ENCODE measurements at regions not wholly inside any gene's neighbourhood (a gene's known extent, or its start where the extent isn't known, plus 50 kb on each side); places are given as distances from the start of the nearest gene placed in this dataset.
"Not testable (repeated sequence)": the region's sequence is repeated elsewhere in the genome, so short reads cannot be mapped to it uniquely, and the experiment has no call there.

DNA sequence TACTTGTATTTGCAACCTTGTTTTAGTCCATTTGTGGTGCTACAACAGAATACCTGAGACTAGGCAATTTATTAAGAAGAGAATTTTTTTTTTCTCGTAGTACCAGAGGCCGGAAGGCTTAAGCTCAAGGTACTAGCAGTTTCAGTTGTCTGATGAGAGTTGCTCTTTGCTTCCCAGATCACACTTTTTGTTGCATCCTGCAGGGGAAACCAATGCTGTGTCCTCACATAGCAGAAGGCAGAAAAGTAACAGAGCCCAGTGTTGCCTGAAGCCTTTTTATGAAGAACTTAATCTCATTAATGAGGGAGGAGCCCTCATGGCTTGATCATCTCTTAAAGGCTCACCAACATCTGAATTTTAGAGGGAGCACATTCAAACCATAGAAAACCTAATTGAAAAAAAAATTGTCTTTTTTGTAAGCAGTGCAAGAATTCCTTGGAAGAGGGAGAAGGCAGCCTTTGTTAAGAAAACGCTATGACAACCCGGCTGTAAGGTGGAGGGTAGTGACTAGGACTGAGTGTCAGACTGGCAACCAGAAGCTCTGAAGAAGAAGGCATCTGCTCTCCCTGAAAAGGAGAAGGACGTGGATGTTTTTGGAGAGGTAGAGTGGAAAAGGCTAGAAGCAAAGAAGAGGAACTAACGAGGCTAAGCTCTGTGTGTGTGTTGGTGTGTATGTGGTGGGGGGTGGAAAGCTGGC, 1245.3 kb downstream of the ROBO2 start:
- H3K27me3 Mint-ChIP-seq: no peaks in the 10 kb centered on the region
- ChIA-PET CTCF (interaction anchor here (0.6 kb wide), 1 partner anchor 332 kb away, joined by 3 read pairs; no protein-coding TSS in a partner anchor), POLR2A (no interaction called here)
- no peak for DNase-seq
- H3K9me3 Mint-ChIP-seq: peaks cover 10% of the 10 kb centered on the region
- no peaks in the 10 kb centered on the region for H3K36me3 Mint-ChIP-seq
- H3K27ac Mint-ChIP-seq: no peak overlapping the region
- H3K4me3 Mint-ChIP-seq: no peak overlapping the region
- H3K4me1 Mint-ChIP-seq (ENCODE audit: low read depth): no peaks in the 10 kb centered on the region
- intact Hi-C loops (cut with micrococcal nuclease): no loop called here

DNA sequence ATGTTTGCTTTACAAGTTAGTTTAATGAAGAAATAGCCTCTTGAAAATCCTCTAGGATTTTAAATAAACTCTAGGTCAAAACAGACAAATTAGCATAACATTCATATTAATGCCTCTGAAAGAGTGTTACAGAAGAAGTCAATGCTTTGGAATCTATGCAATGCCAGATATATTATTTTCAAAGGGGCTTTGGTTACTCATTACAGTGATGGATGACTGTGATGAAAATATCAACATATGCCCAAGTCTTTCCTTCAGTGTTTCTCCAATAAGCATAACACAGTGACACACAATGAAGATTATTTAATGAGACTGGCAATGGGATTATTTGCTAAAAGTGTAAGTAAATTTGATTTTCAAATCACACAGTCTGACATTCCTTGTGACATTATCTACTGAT, 1247.2 kb downstream of the ROBO2 start:
- no peak for DNase-seq
- no peaks in the 10 kb centered on the region for H3K36me3 Mint-ChIP-seq
- H3K4me3 Mint-ChIP-seq: no peak overlapping the region
- H3K4me1 Mint-ChIP-seq (ENCODE audit: low read depth): no peaks in the 10 kb centered on the region
- H3K27me3 Mint-ChIP-seq: no peaks in the 10 kb centered on the region
- peaks cover 10% of the 10 kb centered on the region for H3K9me3 Mint-ChIP-seq
- CTCF ChIA-PET: no interaction called here
- H3K27ac Mint-ChIP-seq: no peak overlapping the region
- POLR2A ChIA-PET: no interaction called here
- intact Hi-C loops (cut with micrococcal nuclease): no loop called here

DNA sequence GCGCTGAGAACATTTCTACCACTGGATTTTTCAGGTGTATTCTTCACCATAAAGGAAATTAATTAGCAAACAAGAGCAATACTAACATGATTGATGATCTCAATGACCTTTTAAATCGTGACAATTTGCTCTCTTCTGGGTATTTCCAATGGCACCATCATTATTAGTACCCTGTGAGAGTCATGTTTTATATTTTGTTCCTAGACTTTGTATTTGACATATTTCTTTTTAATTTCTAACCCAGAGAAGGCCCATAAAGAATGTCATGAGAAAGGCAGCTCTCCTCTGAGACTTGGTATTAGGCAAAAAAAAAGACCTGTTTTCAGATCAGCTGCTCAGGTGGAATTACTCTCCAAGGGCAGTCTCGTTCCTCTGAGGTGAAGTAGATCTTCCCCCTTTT, 1253.4 kb downstream of the ROBO2 start:
- POLR2A ChIA-PET: no interaction called here
- H3K4me1 Mint-ChIP-seq (ENCODE audit: low read depth): no peaks in the 10 kb centered on the region
- no peaks in the 10 kb centered on the region for H3K27me3 Mint-ChIP-seq
- no peak for DNase-seq
- H3K9me3 Mint-ChIP-seq: peaks cover 23% of the 10 kb centered on the region
- H3K27ac Mint-ChIP-seq: no peak overlapping the region
- intact Hi-C loops (cut with micrococcal nuclease): no loop called here
- H3K4me3 Mint-ChIP-seq: no peak overlapping the region
- CTCF ChIA-PET: no interaction called here
- H3K36me3 Mint-ChIP-seq: no peaks in the 10 kb centered on the region

DNA sequence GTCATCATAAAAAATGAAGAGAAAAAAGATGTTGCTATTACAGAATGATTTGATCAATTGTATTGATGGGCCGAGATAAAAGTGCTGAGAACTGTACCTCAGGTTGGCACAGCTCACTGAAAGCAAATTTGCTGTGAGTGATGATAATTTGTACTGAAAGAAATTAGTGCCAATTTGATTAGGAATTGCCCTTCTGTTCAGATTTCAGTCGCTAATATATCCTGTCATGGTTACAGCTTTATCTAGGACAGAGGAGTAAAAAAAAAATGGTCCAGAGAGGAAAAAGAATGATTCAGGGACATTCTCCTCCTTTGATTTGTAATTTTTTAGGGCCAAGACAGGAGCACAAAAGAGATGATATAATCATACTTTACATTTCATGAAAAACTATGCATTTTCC, 1264.2 kb downstream of the ROBO2 start:
- peaks cover 13% of the 10 kb centered on the region for H3K9me3 Mint-ChIP-seq

DNA sequence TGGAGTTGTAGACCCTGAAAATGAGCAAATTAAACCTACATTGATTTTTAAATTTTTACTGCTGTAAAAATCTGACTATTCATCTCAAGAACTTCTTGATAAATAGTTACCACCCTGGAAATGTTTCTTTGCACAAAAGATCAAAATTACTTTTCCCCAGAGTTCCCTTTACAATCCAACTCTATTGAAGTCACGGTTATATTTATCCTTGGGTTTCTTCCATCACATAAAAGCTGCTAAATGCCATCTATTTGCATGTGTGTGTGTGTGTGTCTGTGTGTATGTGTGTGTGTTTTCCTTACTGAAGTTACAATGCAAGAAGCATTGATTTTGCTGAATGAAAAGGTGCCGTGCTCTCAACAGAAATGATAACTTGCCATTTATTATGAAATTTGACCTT, 1273.0 kb downstream of the ROBO2 start:
- H3K4me1 Mint-ChIP-seq (ENCODE audit: low read depth): no peaks in the 10 kb centered on the region
- CTCF ChIA-PET: no interaction called here
- H3K4me3 Mint-ChIP-seq: no peak overlapping the region
- H3K9me3 Mint-ChIP-seq: peaks cover 27% of the 10 kb centered on the region
- H3K36me3 Mint-ChIP-seq: no peaks in the 10 kb centered on the region
- H3K27ac Mint-ChIP-seq: no peak overlapping the region
- intact Hi-C loops (cut with micrococcal nuclease): no loop called here
- H3K27me3 Mint-ChIP-seq: no peaks in the 10 kb centered on the region
- no peak for DNase-seq
- POLR2A ChIA-PET: no interaction called here

More for the DNA sequence above, 1264.2 kb downstream of the ROBO2 start:
- ChIA-PET CTCF (no interaction called here), POLR2A (no interaction called here)
- H3K4me3 Mint-ChIP-seq: no peak overlapping the region
- H3K27ac Mint-ChIP-seq: no peak overlapping the region
- no peaks in the 10 kb centered on the region for H3K27me3 Mint-ChIP-seq
- no peaks in the 10 kb centered on the region for H3K4me1 Mint-ChIP-seq (ENCODE audit: low read depth)
- DNase-seq: no peak
- intact Hi-C loops (cut with micrococcal nuclease): no loop called here
- no peaks in the 10 kb centered on the region for H3K36me3 Mint-ChIP-seq

DNA sequence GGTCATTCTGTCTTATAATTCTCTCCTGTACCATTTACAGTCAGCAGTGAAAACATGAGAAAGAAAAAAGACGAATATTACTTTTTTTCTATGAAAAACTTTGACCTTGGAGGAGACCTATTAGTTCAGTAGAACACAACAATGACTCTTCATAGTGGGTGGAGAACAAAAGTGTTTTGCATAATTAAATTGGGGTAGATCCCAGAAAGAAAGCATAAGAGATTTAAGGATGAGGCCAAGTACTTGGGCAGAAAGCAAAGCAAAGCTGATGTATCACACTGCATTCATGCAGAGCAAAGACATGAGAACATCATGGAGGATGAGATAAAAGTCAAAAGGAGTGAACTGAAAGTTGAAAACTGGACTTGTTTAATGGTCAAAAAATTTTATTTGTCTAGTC, 1273.4 kb downstream of the ROBO2 start:
- no peaks in the 10 kb centered on the region for H3K4me1 Mint-ChIP-seq (ENCODE audit: low read depth)
- H3K36me3 Mint-ChIP-seq: no peaks in the 10 kb centered on the region
- intact Hi-C loops (cut with micrococcal nuclease): no loop called here
- no peak overlapping the region for H3K27ac Mint-ChIP-seq
- H3K27me3 Mint-ChIP-seq: no peaks in the 10 kb centered on the region
- CTCF ChIA-PET: no interaction called here
- POLR2A ChIA-PET: no interaction called here
- no peak overlapping the region for H3K4me3 Mint-ChIP-seq
- no peak for DNase-seq
- H3K9me3 Mint-ChIP-seq: peaks cover 27% of the 10 kb centered on the region

DNA sequence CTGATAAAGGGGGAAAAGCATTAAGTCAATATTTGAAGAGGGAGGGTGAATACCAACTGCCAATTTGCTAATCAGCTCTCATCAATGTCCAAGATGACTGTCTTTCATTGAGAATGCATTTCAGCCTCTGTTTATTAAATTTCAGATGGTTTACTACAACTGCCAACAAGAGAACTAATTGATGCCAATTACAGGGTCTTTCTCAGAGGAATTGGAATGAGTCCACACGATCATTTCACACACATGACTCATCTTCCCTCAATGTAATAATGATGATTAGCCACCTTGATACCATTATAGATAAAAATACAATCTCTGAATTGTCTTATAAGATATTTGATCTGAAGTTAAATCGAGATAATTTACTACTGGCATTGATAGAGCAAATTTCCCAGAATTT, 1274.4 kb downstream of the ROBO2 start:
- Mint-ChIP-seq H3K27ac (no peak overlapping the region), H3K4me1 (ENCODE audit: low read depth) (no peaks in the 10 kb centered on the region), H3K36me3 (no peaks in the 10 kb centered on the region), H3K4me3 (no peak overlapping the region), H3K27me3 (no peaks in the 10 kb centered on the region), H3K9me3 (peaks cover 27% of the 10 kb centered on the region)
- DNase-seq: no peak
- ChIA-PET POLR2A (no interaction called here), CTCF (no interaction called here)
- intact Hi-C loops (cut with micrococcal nuclease): no loop called here

DNA sequence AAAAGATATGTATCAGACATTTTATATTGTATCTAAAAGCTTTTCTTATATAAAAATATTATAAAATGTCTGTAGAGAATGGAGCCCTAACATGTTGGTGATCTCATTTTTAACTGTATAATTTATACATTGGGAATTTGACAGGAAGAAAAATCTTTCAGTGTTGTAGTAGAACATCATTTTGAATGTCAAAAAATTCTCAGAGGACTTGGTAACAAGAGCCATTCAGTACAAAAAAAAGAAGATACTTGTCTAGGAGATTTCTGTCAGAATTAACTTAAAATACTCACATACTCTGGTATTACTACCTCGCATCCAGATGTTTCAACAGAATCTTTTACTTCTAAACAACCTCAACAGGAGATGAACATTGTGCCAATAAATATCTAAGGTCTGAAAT, 1277.9 kb downstream of the ROBO2 start:
- no peak overlapping the region for H3K27ac Mint-ChIP-seq
- no peak for DNase-seq
- ChIA-PET CTCF (no interaction called here), POLR2A (no interaction called here)
- H3K36me3 Mint-ChIP-seq: no peaks in the 10 kb centered on the region
- no peaks in the 10 kb centered on the region for H3K27me3 Mint-ChIP-seq
- H3K4me3 Mint-ChIP-seq: no peak overlapping the region
- H3K4me1 Mint-ChIP-seq (ENCODE audit: low read depth): no peaks in the 10 kb centered on the region
- intact Hi-C loops (cut with micrococcal nuclease): no loop called here
- peaks cover 15% of the 10 kb centered on the region for H3K9me3 Mint-ChIP-seq

DNA sequence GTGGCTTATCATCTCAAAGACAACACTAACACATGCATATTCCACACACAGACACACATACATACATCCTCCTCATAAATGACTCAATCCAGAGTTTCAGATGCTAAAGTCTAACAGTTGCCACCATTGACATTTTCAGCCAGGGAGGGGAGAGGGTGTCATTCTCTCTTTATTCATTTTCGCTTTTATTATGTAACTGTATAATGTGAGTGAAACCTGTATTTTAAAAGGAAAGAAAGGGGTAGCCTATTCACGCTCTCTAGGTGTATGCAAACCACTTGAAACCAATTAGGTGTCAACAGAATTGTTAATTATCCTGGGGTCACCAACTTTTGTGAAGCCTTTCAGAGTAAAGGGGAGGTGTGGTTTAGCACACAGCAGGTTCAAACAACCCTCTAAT, 1282.9 kb downstream of the ROBO2 start:
- Mint-ChIP-seq H3K36me3 (no peaks in the 10 kb centered on the region), H3K27me3 (no peaks in the 10 kb centered on the region), H3K27ac (no peak overlapping the region), H3K9me3 (peaks cover 23% of the 10 kb centered on the region), H3K4me1 (ENCODE audit: low read depth) (no peaks in the 10 kb centered on the region), H3K4me3 (no peak overlapping the region)
- POLR2A ChIA-PET: no interaction called here
- CTCF ChIA-PET: no interaction called here
- no peak for DNase-seq
- intact Hi-C loops (cut with micrococcal nuclease): no loop called here

DNA sequence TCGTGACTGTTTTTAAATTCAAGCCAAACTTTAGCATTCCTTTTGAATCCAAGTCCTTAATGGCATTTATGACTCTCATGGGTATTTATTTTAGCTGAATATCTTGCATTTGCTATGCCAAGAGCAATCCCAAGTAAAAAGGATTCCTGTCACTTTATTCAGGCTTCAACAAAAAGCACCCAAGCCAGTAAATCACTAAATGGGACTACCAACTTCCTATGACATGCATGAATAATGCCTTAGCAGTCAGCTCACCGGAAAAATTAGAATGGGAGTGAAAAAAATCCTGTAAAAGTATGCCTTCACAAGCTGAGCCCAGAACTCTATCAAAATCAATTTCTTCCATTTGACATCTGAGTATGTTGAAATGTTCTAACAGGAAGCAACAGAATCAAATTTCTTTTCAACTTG, 1297.9 kb downstream of the ROBO2 start:
- Mint-ChIP-seq H3K9me3 (peaks cover 4% of the 10 kb centered on the region), H3K27me3 (no peaks in the 10 kb centered on the region), H3K36me3 (no peaks in the 10 kb centered on the region), H3K27ac (no peak overlapping the region), H3K4me1 (ENCODE audit: low read depth) (no peaks in the 10 kb centered on the region), H3K4me3 (no peak overlapping the region)
- POLR2A ChIA-PET: no interaction called here
- no peak for DNase-seq
- intact Hi-C loops (cut with micrococcal nuclease): no loop called here
- CTCF ChIA-PET: no interaction called here

DNA sequence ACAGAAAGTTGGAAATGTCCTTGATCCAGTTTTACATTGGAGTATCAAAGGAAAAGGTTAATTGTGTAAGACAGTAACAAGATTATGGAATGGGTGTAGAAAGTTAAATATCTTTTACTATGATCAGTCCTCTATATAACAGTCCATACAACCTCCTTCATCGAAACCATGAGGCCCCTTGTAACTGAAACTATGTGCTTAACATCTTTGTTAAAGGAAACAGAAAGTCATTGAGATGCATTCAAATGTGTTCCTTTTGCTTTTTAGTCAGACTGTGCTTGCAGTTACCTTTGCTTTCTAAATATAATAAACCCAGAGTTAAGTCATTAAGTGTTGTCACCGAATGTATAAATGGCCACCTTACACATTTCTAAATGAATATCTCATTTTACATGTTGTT, 1298.5 kb downstream of the ROBO2 start:
- H3K27me3 Mint-ChIP-seq: no peaks in the 10 kb centered on the region
- no peaks in the 10 kb centered on the region for H3K36me3 Mint-ChIP-seq
- no peaks in the 10 kb centered on the region for H3K4me1 Mint-ChIP-seq (ENCODE audit: low read depth)
- no peak overlapping the region for H3K4me3 Mint-ChIP-seq
- intact Hi-C loops (cut with micrococcal nuclease): no loop called here
- DNase-seq: no peak
- CTCF ChIA-PET: no interaction called here
- POLR2A ChIA-PET: no interaction called here
- peaks cover 4% of the 10 kb centered on the region for H3K9me3 Mint-ChIP-seq
- no peak overlapping the region for H3K27ac Mint-ChIP-seq

DNA sequence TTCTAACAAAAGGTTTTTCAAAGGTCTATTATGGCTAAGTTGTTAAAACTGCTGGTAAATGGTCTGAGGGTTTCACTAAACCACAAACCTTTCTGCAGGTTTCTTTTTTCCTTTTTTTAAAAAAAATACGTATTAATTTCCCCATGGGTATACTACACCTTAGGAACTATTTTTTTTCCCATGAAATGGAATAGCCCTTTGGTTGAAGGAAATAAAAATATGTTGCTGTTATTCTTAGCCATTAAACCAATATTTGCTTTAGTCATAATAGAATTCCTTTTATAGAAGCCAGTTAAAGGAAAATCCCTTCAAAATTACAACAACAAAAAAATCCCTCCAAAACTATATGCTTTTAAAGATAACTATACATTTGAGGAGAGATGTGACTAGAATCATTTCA, 1303.3 kb downstream of the ROBO2 start:
- no peaks in the 10 kb centered on the region for H3K36me3 Mint-ChIP-seq
- intact Hi-C loops (cut with micrococcal nuclease): no loop called here
- H3K4me1 Mint-ChIP-seq (ENCODE audit: low read depth): no peaks in the 10 kb centered on the region
- H3K27me3 Mint-ChIP-seq: no peaks in the 10 kb centered on the region
- peaks cover 13% of the 10 kb centered on the region for H3K9me3 Mint-ChIP-seq
- no peak overlapping the region for H3K27ac Mint-ChIP-seq
- no peak for DNase-seq
- ChIA-PET POLR2A (no interaction called here), CTCF (no interaction called here)
- no peak overlapping the region for H3K4me3 Mint-ChIP-seq

DNA sequence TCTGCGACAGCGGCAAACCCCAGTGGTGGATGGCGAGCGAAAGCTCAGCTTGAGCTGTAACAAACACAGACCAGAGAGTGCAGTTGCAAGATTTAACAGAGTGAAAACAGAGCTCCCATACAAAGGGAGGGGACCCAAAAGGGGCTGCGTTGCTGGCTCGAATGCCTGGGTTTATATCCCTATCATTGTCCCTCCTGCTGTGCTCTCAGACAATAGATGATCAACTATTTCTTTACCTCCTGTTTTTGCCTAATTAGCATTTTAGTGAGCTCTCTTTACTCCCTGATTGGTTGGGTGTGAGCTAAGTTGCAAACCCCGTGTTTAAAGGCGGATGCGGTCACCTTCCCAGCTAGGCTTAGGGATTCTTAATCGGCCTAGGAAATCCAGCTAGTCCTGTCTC, 1304.4 kb downstream of the ROBO2 start:
- H3K36me3 Mint-ChIP-seq; H3K27me3 Mint-ChIP-seq; H3K4me3 Mint-ChIP-seq; intact Hi-C loops (cut with micrococcal nuclease); POLR2A ChIA-PET; CTCF ChIA-PET; DNase-seq; H3K4me1 Mint-ChIP-seq (ENCODE audit: low read depth); H3K27ac Mint-ChIP-seq: not testable (repeated sequence)
- peaks cover 13% of the 10 kb centered on the region for H3K9me3 Mint-ChIP-seq

DNA sequence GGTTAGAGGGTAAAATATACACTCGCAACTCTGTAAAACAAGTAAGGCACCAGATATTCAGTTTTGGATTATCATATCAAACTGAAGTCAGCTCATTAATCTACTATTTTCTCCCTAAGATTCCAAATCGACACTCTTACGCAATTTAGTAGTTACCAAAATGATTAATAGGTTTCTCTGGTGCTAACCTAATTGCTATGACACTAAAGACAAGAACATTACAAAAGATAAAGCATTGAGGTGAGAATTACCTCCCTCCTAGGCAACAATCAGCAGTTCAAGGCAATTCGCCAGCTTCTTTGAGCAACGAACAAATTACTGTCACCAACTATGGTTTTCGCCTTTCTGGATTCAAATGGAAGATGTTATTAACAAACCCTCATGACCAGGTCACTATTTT, 1305.0 kb downstream of the ROBO2 start:
- Mint-ChIP-seq H3K36me3 (no peaks in the 10 kb centered on the region), H3K4me1 (ENCODE audit: low read depth) (no peaks in the 10 kb centered on the region), H3K4me3 (no peak overlapping the region), H3K27me3 (no peaks in the 10 kb centered on the region), H3K27ac (no peak overlapping the region), H3K9me3 (peaks cover 13% of the 10 kb centered on the region)
- no peak for DNase-seq
- intact Hi-C loops (cut with micrococcal nuclease): no loop called here
- POLR2A ChIA-PET: interaction anchor here (0.6 kb wide), 1 partner anchor 23 kb away, joined by 3 read pairs; no protein-coding TSS in a partner anchor
- CTCF ChIA-PET: no interaction called here

All from activated CD4-positive, alpha-beta memory T cell treated with anti-CD3 and anti-CD28 coated beads for 36 hours (primary cell).